SW 1271 (cell line): ENCODE measurements at regions not wholly inside any gene's neighbourhood (a gene's known extent, or its start where the extent isn't known, plus 50 kb on each side); places are given as distances from the start of the nearest gene placed in this dataset.
"Not testable (repeated sequence)": the region's sequence is repeated elsewhere in the genome, so short reads cannot be mapped to it uniquely, and the experiment has no call there.

Experiments
- DNase-seq, 2 experiments: peaks; one replicate each; lab custom pipeline; 2025; lab: John Stamatoyannopoulos, UW

GRCh38 chr4:102397056-102397455, 51.8 kb upstream of the SLC39A8 start:
- DNase-seq = not testable (repeated sequence)

GRCh38 chr4:102399021-102399420, 53.7 kb upstream of the SLC39A8 start:
- DNase-seq = no peak

GRCh38 chr4:102400898-102401297, 55.6 kb upstream of the SLC39A8 start:
- no peak for DNase-seq

- DNase-seq = no peak
These were observed 56.9 kb upstream of the SLC39A8 start for GRCh38 chr4:102402223-102402622.

- DNase-seq = no peak
These were observed 57.8 kb upstream of the SLC39A8 start for GRCh38 chr4:102403116-102403515.

- no peak for DNase-seq
These were observed 59.2 kb upstream of the SLC39A8 start for GRCh38 chr4:102404431-102404969.

GRCh38 chr4:102405821-102406401, 60.6 kb upstream of the SLC39A8 start:
- DNase-seq = no peak

- DNase-seq = not testable (repeated sequence)
These were observed 65.6 kb upstream of the SLC39A8 start for GRCh38 chr4:102410884-102411283.

- DNase-seq = no peak
These were observed 66.1 kb upstream of the SLC39A8 start for GRCh38 chr4:102411408-102411807.

- no peak for DNase-seq
These were observed 71.5 kb upstream of the SLC39A8 start for GRCh38 chr4:102416765-102417164.

- DNase-seq = no peak
These were observed 75.5 kb upstream of the SLC39A8 start for GRCh38 chr4:102420563-102421398.

- no peak for DNase-seq
These were observed 77.6 kb upstream of the SLC39A8 start for GRCh38 chr4:102422843-102423242.

GRCh38 chr4:102423375-102423774, 77.8 kb upstream of the NFKB1 start:
- DNase-seq = no peak

GRCh38 chr4:102427371-102427998, 73.7 kb upstream of the NFKB1 start:
- DNase-seq = no peak

GRCh38 chr4:102428122-102428521, 73.0 kb upstream of the NFKB1 start:
- no peak for DNase-seq

- peak; percentile 60 to 80 for DNase-seq
These were observed 71.6 kb upstream of the NFKB1 start for GRCh38 chr4:102429553-102429952.

- DNase-seq = no peak
These were observed 70.7 kb upstream of the NFKB1 start for GRCh38 chr4:102430461-102430910.

- DNase-seq = no peak
These were observed 69.6 kb upstream of the NFKB1 start for GRCh38 chr4:102431608-102431961.

- no peak for DNase-seq
These were observed 64.0 kb upstream of the NFKB1 start for GRCh38 chr4:102437111-102437510.

GRCh38 chr4:102438396-102439235, 62.5 kb upstream of the NFKB1 start:
- no peak for DNase-seq

- no peak for DNase-seq
These were observed 61.9 kb upstream of the NFKB1 start for GRCh38 chr4:102439236-102439614.

GRCh38 chr4:102439812-102440211, 61.3 kb upstream of the NFKB1 start:
- DNase-seq = no peak
